ENCODE measurements at regions not wholly inside any gene's neighbourhood (a gene's known extent, or its start where the extent isn't known, plus 50 kb on each side); places are given as distances from the start of the nearest gene placed in this dataset.

DNA sequence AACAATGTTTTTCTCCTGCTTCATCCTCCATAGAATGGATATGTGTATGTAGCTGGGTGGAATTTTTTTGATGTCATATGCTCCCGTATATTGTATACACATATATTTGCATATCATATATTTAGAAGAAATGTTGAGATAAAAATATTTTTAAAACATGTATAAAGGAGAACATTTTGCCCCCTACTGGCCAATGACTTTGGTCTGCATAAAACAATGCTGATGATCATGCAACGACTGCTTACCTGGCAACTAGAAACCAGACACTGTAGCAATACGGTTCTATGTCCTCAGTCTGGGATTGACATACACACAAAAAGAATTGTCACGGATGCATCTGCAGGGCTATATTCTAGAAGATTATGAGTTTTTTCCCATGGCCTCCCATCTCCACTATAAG, 503.6 kb downstream of the ELAVL2 start:
- no peak for DNase-seq

DNA sequence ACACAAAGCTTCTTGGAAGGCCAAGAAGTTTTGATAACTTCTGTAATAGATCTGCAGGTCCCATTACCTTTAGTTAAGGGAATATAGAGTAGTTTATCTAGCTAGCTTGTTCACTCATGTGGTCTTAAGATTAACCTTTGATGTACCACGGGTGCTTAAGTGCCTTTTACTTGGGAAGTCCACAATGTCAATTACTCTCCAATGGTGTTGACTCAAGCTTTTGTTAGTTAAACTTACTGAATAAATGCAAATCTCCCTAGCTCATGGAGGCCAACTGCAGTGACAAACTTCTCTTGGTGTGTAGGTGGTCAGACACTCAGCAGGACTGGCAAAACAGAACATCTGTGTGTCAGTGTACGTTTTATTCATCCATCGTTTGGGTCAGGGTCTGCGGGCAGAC, 501.5 kb downstream of the ELAVL2 start:
- no peak for DNase-seq

DNA sequence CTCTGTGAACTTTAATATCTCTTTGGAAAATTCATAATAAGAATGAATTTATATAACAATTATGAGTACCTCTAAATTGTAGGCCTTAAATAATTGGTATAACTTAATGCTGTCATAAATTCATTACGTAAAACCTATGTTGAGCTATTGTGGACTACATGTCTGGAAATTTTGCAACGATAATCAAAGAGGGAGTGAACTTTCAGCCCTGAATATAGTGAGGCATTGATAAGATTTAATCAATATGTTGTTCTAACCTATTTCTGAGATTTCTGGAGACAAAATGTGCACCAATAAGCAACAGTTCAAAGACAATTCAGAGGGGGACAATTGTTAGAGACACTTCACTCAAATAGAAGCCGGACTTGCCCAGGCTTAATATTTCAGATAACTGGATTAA, 499.4 kb downstream of the ELAVL2 start:
- no peak for DNase-seq

DNA sequence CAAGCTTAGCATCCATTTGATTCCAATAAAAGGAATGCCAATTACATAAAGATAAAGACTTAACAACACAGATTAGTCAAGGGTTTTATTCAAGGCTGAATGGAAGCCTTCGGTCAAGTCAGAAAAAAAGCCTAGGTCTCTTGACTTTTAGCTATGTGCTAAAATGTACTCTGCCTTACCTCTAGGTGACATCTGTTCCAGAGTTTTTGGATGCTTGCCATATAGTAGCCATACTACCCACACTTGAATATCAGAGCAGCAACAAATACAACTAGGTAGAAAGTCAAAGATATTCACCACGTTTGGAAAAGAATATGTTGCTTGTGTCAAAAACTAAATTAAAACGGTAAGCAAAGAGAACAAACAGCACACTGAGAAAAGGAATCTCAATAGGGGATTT, 484.7 kb downstream of the ELAVL2 start:
- DNase-seq, result no peak

DNA sequence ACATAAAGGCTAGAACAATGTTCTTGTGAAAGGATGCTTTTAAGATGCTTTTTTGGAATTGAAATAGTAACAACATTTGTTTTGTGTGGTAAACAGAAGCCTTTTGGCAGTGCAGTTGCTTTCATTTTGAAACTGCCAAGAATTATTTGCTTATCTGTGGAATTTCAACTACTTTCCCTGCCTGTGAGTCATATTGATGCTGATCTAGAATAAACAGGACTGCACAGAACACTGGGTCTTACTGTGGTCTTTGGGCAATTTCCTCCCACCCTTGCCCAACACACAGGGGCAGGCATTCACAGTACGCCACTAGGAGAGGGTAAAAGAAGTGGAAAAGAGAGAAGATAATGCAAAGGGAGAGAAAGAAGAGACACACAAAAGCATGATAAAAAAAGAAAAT, 483.7 kb downstream of the ELAVL2 start:
- no peak for DNase-seq

DNA sequence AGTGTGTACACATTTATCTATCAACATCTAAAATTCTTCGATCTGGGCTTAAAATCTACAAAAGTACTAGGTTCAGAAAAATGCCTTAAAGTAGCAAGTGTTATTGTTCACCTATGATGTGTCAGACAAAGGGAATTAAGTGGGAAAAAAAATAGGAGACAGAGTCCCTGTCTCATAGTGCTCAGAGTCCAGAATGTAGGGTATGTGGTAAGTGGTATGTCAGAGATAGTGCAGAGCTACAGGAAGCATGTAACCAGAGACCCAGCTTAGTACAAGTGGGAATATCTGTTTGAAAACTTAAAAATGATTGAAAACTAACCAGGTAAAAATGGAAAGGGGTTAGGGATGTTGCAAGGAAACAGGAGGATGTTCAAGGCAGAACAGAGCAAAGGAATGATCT, 482.8 kb downstream of the ELAVL2 start:
- DNase-seq, result no peak

DNA sequence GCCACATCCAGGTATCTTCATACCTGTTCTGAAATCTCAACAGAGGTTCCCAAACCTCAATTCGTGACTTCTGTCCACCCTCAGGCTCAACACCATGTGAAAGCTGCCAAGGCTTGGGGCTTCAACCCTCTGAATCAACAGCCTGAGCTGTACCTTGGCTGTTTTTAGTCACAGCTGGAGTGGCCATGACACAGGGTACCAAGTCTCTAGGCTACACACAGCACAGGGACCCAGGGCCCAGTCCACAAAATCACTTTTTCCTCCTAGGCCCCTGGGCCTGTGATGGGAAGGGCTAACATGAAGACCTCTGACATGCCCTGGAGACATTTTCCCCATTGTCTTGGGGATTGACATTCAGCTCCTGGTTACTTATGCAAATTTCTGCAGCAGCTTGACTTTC, 464.9 kb downstream of the ELAVL2 start:
- no peak for DNase-seq

DNA sequence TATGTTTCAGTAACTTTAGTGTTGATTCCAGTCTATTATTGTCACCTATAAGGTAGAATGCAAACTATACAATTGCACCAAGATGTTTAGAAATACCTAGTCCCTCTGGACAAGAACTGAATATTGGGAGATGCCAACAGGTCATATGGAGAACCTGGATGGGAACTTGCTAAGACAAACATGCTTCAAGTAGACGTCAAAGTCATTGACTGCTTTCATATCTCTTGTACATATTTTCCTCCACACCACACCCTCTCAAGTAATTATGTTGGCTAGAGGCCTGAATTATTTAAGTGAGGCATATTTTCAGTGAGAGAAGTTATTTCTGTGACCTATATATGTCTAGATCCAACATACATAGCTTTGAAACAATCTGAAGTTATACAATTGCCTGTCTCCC, 453.3 kb downstream of the ELAVL2 start:
- no peak for DNase-seq

DNA sequence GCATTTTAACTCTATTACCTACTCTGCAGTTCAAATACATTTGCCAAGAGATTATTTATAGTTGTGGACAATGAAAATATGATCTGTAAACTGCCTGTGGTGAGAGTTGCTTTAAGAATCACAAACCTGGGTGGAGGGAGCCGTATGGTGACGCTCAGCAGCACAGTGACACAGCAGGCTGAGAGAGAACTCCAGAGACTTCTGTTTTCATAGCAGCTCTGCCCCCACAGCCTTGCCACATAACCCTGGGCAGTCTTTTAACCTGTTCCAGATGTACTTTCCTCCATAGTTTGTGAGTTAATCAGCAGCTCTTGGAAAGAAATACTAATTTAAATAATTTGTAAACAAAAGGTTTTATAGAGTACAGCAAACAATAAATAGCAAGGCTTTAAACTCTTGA, 450.5 kb downstream of the ELAVL2 start:
- no peak for DNase-seq

DNA sequence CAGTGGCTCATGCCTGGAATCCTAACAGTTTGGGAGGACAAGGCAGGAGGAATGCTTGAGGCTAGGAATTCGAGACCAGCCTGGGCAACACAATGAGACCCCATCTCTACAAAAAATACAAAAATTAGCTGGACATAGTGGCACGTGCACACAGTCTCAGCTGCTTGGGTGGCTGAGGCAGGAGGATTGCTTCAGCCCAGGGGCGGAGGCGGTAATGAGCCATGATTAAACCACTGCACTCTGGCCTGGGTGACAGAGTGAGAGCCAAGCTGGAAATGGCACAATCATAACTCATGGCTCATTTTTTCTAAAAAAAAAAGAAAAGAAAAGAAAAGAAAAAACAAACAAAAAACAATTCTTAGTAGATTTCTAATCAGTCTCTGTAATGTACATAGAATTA, 446.2 kb downstream of the ELAVL2 start:
- DNase-seq, result no peak

DNA sequence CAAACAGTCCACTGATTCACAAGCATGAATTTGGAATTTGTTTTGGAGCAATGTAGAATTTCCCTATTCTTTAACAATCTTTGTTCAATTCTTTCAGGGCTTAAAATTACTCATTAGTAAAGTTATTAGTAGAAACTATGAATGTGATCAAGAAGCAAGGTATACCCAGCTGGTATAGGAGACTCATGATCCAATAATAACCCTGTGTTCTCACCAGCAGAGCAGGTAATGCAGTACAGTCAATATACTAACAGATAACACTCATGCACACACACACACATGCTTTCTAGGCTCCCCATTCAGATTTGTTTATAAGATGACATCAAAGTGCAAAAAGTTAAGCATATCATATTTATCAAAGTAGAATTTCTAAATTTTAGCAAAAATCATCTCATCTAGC, 445.2 kb downstream of the ELAVL2 start:
- no peak for DNase-seq

DNA sequence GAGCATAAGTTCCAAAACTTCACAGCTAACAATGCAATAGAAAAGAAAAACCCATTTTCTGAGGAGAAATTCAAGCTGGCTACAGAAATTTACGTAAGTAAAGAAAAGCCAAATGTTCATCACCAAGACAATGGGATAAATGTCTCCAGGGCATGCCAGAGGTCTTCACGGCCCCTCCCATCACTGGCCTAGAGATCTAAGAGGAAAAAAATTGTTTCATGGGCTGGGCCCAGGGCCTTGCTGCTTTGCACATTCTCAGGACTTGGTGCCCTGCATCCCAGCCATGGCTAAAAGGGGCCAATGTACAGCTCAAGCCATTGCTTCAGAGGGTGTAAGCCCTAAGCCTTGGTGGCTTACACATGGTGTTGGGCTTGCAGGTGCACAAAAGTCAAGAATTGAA, 443.6 kb downstream of the ELAVL2 start:
- no peak for DNase-seq

DNA sequence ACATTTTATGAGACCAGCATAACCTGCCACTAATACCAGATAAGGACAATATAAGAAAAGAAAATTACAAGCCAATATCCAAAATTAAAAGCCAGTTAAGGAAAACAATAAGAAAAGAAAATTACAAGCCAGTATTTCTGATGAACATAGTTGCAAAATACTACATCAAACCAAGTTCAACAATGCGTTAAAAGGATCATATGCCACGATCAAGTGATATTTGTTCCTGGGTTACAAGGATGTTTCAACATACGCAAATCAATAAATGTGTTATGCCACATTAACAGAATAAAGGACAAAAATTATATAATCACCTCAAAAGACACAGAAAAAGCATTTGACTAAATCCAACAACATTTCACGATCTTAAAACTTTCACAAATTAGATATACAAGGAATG, 431.9 kb downstream of the ELAVL2 start:
- no peak for DNase-seq

DNA sequence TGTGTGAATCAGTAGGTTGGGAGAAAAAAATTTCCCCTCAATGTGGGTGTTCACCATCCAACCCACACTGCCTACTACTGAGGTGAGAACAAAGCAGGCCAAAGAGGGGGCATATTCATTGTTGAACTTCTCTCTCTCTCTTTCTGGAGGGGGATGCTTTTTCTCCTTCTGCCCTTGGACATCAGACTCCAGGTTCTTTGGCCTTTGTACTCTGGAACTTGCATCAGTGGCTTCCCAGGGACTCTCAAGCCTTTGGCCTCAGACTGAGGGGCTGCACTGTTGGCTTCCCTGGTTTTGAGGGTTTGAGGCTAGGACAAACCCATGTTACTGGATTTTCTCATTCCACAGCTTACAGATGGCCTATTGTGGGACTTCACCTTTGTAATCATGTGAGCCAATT, 417.2 kb downstream of the ELAVL2 start:
- no peak for DNase-seq

DNA sequence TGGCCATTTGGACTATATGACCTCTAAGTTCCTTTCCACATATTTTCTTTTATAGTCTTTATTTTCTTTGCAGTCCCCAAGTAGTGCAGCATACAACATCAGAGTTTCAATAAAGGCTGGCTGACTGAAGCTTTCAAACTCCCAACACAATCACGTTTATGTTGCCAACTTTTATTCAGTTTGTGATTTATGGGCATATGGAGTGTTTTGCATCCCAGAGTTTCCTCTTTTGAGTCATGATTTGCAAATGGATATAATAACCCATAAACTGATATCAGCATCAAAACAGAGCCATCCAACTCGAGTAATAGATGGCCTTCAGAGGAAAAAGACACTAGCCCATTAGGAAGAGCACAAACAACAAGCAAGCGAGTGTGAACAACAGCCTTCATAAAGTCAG, 414.0 kb downstream of the ELAVL2 start:
- DNase-seq, result peak; percentile 45

DNA sequence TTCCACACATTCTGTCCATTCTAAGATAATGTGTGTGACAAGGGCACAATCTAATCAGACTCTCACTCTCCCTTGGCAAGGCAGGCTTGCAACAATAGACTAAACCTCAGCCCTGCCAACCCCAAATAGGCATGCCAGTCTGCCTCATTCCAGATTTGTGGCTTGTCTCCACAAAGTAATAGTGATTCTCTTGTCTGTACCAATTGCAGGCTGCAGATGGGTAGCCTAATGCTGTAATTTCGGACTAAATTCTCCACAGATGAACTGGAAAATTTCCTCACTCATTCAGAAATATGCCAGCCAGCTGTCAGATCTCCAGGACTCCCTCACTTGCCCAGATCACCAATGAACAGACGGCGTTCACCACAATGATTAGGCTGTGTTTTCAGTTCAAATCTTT, 413.6 kb downstream of the ELAVL2 start:
- no peak for DNase-seq

DNA sequence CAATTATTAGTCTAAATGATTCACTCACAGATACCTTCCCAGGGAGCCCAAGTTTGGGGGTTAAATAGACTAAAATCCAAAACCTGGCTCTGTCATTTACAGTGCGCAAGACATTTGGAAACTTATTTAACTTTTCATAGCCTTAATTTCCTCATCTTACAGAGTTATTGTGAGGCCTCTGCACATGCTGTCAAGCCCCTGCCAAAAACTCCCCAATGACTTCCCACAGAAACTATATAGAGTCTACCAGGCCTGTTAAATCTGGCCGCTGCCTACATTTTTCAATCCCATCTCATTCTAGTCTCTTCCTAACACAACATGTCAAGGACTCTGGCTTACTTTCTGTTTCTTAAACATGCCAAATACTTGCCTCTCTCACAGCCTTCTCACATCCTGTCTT, 412.5 kb downstream of the ELAVL2 start:
- DNase-seq, result peak; percentile 21

DNA sequence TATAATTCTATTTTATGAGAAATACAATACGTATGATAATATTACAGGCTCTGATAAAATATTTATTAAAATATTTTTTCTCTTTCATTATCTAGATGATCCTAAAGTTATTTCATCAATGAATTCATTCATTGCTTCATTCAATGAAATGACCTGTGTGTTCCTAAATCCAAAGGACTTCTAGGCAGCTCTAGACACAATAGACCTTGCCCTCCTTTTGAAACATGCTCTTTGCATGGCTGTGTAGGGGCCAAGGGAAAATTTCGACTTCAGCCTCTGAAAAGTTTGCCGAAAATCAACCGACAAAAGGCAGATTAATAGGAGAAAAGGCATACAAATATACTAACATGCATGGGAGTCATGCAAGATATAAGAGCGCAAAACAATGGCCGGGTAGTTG, 402.0 kb downstream of the ELAVL2 start:
- no peak for DNase-seq

DNA sequence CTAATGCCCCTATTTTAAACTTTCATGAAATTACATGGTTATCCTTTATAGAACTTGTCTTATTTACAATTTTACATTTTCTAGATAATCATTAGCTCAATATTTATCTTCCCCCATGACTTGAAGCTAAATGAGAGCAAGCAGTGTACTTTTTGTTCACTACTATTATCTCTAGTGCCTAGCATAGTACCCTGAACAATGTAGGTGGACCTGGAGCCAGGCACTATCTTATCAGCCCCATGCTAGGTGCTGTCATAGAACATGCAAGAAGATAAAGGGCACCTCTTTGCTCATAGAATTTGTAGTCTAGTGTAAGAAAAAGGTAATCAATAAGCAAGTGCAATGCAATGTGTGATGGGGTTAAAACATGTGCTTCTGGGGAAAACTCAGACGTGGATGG, 399.9 kb downstream of the ELAVL2 start:
- DNase-seq, result no peak

DNA sequence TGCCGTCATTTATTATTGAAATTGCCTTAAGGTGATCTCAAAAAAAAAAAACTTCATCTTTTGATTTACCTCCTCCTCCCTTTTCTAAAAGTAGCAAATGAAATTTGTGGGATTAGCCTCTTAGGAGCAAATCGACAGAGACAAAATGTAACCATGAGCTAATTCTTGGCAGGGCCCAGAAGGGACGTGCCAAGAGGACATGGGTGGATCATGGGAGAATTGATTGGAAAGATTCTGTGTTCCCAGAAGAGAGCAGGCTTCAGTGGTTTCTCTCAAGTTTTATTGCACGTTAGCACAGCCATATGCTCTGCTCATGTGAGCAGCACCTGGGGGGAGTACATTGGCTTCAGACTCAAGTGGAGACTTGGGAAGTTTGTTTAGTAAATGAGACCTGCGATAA, 394.6 kb downstream of the ELAVL2 start:
- DNase-seq, result no peak

DNA sequence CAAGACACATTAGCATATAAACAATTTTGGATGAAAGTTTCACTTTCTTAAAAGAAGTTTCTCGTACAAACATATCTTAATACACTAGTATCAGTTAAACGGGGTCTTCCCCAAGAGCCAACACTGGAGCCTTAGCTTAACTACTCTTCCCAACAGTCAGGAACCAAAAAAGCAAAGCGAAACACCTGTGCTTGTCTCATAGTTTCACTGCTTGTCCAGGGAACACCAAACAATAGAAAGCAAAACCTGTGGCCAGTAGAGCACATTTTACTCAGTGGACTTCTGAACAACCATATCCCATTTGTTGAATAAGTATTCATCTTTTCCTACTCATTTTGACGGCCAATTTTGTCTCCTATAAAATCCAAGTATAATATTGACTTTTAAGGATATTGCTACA, 391.4 kb downstream of the ELAVL2 start:
- no peak for DNase-seq

DNA sequence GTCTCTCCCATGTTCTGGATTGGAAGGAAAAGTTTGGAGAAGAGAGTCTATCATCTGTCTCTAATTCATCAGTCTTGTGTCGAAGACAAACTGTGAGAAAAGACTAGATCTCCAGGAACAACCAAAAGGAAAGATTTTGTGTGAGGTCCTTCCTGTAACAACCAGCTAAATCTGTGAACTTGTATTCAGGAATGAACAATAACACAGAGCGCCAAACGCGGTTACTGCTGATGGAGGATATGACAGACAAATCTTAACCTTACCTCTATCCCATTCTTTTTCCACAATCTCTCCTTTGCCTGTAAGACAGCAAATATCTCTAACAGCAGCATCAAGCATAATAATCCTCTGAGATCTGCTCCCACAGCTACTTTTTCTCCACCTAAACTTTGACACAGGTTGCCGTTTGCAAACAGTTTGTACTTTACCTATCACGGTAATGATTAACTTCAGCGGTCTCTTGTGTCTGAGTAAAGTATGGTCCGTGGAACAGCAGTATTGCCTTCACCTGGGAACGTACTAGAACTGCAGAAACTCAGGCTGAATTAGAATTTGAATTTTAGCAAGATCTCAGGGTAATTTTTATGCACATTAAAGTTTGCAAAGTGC, 387.6 kb downstream of the ELAVL2 start:
- no peak for DNase-seq

DNA sequence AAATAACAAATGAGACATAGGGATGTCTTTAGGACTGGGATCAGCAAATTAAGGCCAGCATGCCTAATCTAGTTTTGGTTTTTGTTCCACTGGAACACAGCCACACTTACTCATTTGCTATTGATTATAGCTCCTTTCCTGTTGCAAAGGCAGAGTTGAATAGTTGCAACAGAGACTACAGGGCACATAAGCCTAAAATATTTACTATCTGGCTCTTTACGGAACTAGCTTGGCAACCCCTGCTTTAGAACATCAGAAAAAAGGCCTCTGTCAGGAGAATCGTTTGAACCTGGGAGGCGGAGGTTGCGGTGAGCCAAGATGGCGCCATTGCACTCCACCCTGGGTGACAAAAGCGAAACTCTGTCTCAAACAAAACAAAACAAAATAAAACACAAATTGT, 384.8 kb downstream of the ELAVL2 start:
- DNase-seq, result no peak

DNA sequence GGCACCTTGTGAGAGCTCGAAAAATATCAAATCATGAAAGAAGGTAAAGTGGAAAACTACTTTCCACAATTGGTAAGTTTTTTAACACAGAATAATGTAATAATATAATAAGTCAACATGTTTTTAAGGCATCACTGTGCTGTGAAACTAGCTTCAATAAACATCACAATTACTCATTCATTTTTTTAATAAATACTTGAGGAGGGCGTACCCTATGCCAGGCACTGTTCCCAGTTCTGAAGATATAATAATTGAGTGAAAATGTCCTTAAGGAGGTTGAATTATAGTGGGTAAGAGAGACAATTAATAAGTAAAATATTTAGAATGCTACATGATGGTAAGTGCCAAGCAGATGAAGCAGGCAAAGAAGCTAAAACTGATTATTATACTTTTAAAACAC, 381.4 kb downstream of the ELAVL2 start:
- DNase-seq, result no peak

DNA sequence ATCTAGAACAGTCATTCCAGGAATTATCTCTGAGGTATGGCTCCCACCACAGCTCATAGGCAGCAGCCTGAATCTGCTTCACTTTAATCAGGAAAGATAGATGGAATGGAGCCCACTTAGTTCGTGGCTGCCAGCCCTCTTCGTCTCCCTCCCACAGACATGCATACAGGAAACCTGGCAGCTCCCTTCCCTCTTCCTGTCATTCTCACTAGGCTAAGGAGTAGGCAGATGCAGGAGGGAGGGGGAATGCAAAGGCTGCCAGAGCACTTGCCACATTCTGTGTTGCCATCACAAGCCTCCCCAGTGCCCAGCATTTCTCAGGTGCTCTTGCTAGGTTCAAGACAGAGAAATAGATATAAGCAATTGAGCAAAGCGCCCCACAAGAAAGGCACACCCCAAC, 378.9 kb downstream of the ELAVL2 start:
- no peak for DNase-seq
